Activated naive CD4-positive, alpha-beta T cell treated with anti-CD3 and anti-CD28 coated beads, Interleukin-2, amount 10 ng/mL, durations not matched to agents 7 days and 5 days (primary cell): ENCODE measurements at regions not wholly inside any gene's neighbourhood (a gene's known extent, or its start where the extent isn't known, plus 50 kb on each side); places are given as distances from the start of the nearest gene placed in this dataset.

Source experiments
- CTCF ChIA-PET: fragments of 350-600 bp; sonication (Branson Sonifier 250); formaldehyde crosslinking; loops from one replicate; lab custom pipeline; 2021; ENCODE audit warnings: antibody characterized with exemption; lab: Charles Lee
- DNase-seq: peaks from one replicate; pipeline ENCODE4 v3.0.0-alpha.2; 2020
- H3K27ac Mint-ChIP-seq: one replicate; pipeline ENCODE4 v1.8.0; 2021; ENCODE audit warnings: mild to moderate bottlenecking, moderate library complexity, mixed read lengths
- H3K27me3 Mint-ChIP-seq: one replicate; pipeline ENCODE4 v1.8.0; 2021; ENCODE audit warnings: mild to moderate bottlenecking, mixed read lengths
- H3K36me3 Mint-ChIP-seq: one replicate; pipeline ENCODE4 v1.8.0; 2021; ENCODE audit warnings: mixed read lengths
- H3K4me1 Mint-ChIP-seq: one replicate; pipeline ENCODE4 v1.8.0; 2021; ENCODE audit warnings: mixed read lengths
- H3K4me3 Mint-ChIP-seq: one replicate; pipeline ENCODE4 v1.8.0; 2021; ENCODE audit warnings: mild to moderate bottlenecking, moderate library complexity, mixed read lengths
- H3K9me3 Mint-ChIP-seq: one replicate; pipeline ENCODE4 v1.8.0; 2021; ENCODE audit warnings: mixed read lengths

DNA sequence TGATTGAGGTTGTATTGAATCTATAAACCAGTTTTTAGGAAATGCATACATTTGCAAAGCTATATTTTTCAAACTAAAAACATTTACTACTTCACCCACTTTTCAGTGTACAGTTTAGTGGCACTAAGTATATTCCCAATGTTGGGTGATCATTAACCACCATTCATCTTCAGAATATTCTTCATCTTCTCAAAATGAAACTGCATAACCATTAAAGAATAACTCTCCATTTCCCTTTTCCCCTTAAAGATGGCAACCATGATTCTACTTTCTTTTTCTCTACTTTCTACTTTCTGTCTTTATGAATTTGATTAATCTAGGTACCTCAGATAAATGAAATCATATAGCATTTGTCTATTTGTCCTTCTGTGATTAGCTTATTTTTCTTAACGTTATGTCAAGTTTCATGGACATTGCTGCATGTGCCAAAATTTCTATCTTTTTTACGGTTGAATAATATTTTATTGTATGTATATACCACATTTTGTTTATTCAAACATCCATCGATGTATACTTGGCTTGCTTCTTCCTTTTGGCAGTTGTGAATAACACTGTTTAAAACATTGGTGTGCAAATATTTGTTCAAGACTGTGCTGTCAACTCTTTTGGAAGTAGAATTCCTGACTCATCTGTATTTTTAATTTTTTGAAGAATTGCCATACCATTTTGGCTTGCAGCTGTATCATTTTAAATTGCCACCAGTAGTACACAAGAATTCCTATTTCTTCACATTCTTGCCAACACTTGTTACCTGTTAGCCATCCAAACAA, 104.9 kb downstream of the RPRM start:
- H3K4me3 Mint-ChIP-seq, result no peak overlapping the region
- DNase-seq, result no peak
- H3K4me1 Mint-ChIP-seq, result no peaks in the 10 kb centered on the region
- no peaks in the 10 kb centered on the region for H3K36me3 Mint-ChIP-seq
- peaks cover 3% of the 10 kb centered on the region for H3K9me3 Mint-ChIP-seq
- H3K27ac Mint-ChIP-seq, result no peak overlapping the region
- CTCF ChIA-PET, result no interaction called here
- H3K27me3 Mint-ChIP-seq, result no peaks in the 10 kb centered on the region

DNA sequence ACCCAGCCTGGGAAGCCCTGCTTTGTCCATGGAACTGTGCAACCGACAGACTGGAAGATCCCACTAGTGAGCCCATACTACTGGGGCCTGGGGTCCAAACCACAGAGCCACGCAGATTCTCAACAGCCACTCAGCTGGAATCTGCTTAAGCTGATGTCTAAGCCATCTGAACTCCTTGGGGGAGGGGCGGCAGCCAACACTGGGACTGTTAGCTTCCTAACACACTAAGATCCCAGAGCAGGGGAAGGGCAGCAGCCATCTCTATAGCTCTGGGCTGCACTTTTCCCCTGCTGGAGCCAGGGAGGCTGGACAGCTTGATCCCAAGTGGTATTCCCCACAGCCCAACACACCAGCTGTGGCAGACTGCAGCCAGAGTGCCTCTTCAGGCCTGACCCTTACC, 118.3 kb downstream of the RPRM start:
- Mint-ChIP-seq H3K27ac (no peak overlapping the region), H3K4me1 (no peaks in the 10 kb centered on the region), H3K36me3 (no peaks in the 10 kb centered on the region), H3K4me3 (no peak overlapping the region), H3K9me3 (peaks cover 5% of the 10 kb centered on the region), H3K27me3 (no peaks in the 10 kb centered on the region)
- DNase-seq, result no peak
- CTCF ChIA-PET, result no interaction called here

DNA sequence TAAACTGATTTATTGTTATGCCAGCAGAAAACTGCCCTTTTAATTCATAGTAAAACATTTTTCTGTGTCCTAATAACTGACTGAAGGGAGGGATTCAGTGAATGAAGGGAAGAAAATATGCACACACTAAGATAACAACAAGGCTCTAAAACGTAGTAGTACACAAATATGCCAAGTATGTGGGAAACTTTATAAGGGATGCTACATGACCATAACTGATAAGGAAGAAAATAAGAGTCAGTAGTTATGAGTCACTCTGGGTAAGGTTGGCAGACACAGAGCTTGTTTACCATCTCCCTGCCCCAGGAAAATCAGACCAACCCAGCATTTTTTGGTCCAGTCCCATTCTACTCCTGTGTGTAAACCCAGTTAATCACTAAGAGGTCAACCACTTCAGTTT, 124.2 kb downstream of the RPRM start:
- Mint-ChIP-seq H3K36me3 (no peaks in the 10 kb centered on the region), H3K9me3 (peaks cover 2% of the 10 kb centered on the region), H3K27ac (no peak overlapping the region), H3K4me3 (no peak overlapping the region), H3K4me1 (no peaks in the 10 kb centered on the region), H3K27me3 (no peaks in the 10 kb centered on the region)
- DNase-seq, result no peak
- CTCF ChIA-PET, result no interaction called here

DNA sequence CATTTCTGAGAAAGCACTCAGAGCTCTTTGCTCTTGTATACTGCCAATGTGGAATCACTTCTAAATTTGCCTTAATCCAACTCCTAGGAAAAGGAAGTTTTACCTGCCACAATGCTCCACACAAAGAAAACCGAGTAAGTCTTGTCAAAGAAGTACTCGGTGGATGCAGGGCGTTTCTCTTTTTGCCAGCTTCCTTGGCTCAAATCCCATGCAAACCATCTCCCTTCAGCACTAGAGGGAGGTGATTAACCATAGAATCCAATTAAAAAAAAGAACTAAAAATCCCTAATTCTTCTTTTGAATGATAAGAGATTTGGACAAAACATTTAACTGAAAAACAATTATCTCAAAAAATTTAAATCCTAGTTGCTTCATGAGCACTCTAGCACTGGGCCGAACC, 129.0 kb downstream of the RPRM start:
- Mint-ChIP-seq H3K36me3 (no peaks in the 10 kb centered on the region), H3K27ac (no peak overlapping the region), H3K27me3 (no peaks in the 10 kb centered on the region), H3K4me3 (no peak overlapping the region), H3K4me1 (no peaks in the 10 kb centered on the region), H3K9me3 (peaks cover 2% of the 10 kb centered on the region)
- no peak for DNase-seq
- CTCF ChIA-PET, result interaction anchor here (0.7 kb wide), 1 partner anchor 24 kb away, joined by 3 read pairs; no protein-coding TSS in a partner anchor

DNA sequence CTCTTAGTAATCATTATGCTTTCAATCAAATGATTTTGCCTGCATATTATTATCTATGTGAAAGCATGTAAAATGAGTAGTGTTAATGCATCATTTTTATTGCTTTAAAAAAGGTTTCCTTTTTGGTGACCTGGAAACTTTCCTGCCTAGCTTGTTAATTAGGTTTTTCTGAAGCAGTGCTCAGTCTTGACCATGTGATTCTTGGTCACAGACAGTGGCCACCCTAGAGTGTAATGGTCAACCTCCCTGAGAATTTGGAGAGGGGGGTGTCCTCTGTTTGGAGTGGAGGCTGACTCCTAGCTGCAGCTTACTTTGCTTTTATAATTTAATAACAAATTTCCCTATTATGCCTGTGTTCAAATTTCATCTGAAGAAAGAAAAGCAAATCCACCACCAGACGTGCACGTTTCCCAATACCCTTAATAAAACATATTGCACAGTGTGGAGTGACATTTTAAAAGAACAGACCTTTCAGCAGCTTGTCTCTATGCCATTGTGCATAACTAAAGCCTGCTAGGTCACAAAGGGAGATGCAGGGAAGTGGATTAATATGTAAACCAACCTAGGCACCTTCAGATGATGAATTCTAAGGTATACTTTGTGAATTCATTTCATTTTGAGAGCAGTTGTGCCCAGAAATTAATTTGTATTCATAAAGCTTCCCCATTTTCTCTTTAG, 130.6 kb downstream of the RPRM start:
- no peak for DNase-seq
- Mint-ChIP-seq H3K27me3 (no peaks in the 10 kb centered on the region), H3K36me3 (no peaks in the 10 kb centered on the region), H3K4me3 (no peak overlapping the region), H3K9me3 (peaks cover 2% of the 10 kb centered on the region), H3K4me1 (no peaks in the 10 kb centered on the region), H3K27ac (no peak overlapping the region)
- CTCF ChIA-PET, result interaction anchor here (0.6 kb wide), 1 partner anchor 103 kb away, joined by 3 read pairs; no protein-coding TSS in a partner anchor

DNA sequence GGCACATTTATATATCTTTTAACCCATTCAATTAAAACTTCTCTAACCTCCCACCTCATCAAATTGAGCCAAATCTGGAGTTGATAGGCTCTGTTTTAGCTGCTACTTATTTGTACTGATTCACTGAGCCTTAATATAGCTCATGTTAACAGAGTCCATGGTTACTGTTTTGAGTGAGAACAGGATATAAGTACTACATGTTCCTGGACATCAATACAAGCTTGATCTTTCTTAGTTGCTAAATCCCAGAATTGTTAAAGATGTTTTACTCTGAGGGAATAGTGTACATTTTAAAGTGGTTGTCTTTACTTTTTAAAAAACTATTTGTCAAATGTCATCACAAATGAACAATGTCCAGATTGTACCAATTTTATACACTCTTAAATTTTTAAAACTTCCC, 157.7 kb downstream of the RPRM start:
- no peaks in the 10 kb centered on the region for H3K4me1 Mint-ChIP-seq
- DNase-seq, result no peak
- CTCF ChIA-PET, result no interaction called here
- H3K9me3 Mint-ChIP-seq, result peaks cover 6% of the 10 kb centered on the region
- H3K36me3 Mint-ChIP-seq, result no peaks in the 10 kb centered on the region
- H3K4me3 Mint-ChIP-seq, result no peak overlapping the region
- H3K27me3 Mint-ChIP-seq, result no peaks in the 10 kb centered on the region
- no peak overlapping the region for H3K27ac Mint-ChIP-seq

DNA sequence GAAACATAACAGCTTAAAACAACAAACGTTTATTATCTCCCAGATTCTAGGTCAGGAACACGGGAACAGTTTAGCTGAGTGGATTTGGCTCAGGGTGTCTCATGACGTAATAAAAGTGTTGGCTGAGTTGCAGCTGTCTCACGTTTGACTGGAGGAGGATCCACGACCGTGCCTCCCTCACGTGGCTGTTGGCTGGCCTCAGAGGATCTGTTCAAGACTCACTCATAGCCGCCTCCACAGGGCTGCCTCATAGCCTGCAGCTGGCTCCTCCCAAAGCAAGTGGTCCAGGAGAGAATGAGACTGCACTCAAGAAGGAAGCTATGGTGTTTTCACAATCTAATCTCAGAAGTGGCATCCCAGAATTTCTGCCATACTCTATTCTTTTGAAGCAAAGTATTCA, 167.1 kb downstream of the RPRM start:
- no peak overlapping the region for H3K27ac Mint-ChIP-seq
- no peak for DNase-seq
- H3K9me3 Mint-ChIP-seq, result peaks cover 4% of the 10 kb centered on the region
- no peaks in the 10 kb centered on the region for H3K27me3 Mint-ChIP-seq
- H3K4me3 Mint-ChIP-seq, result no peak overlapping the region
- CTCF ChIA-PET, result no interaction called here
- no peaks in the 10 kb centered on the region for H3K36me3 Mint-ChIP-seq
- no peaks in the 10 kb centered on the region for H3K4me1 Mint-ChIP-seq

DNA sequence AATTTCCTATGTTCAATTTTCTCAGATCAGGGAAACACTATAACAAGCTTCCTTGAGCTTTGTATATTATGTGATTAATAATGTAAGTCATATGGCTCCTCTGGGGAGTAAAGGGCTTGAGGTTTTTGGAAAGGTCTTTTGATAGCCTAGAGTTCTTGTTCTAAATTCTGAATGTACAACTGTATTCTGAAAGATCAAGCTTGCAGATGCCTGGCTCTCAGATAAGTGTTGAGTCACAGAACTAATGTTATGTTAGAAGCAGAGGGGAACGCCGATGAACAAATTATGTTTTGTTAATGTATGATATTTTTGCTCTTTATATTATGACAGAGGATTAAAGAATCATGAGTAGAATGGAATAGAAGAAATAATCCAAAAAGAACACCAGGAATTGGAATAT, 170.1 kb downstream of the RPRM start:
- Mint-ChIP-seq H3K27me3 (no peaks in the 10 kb centered on the region), H3K4me1 (no peaks in the 10 kb centered on the region), H3K4me3 (no peak overlapping the region), H3K36me3 (no peaks in the 10 kb centered on the region), H3K27ac (no peak overlapping the region), H3K9me3 (peaks cover 4% of the 10 kb centered on the region)
- DNase-seq, result no peak
- CTCF ChIA-PET, result no interaction called here

DNA sequence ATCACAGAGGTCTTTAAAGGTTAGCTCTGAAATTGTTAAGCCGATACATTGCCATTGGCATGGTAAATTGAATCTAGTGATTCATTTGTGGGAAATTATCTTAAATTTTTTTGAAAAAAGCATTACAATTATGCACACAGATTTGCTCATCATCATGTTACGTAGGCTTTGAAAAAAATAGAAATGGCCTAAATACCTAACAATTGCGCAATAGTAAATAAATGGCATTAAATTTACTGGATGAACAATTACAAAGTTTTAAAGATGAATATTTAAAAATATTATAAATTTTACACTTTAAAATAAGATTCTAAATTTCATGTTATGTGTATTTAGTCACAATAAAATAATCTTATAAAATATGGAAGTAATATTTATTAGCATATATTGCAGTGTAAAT, 171.3 kb downstream of the RPRM start:
- Mint-ChIP-seq H3K4me3 (no peak overlapping the region), H3K27ac (no peak overlapping the region), H3K36me3 (no peaks in the 10 kb centered on the region), H3K27me3 (no peaks in the 10 kb centered on the region), H3K9me3 (peaks cover 4% of the 10 kb centered on the region), H3K4me1 (no peaks in the 10 kb centered on the region)
- no peak for DNase-seq
- CTCF ChIA-PET, result no interaction called here

DNA sequence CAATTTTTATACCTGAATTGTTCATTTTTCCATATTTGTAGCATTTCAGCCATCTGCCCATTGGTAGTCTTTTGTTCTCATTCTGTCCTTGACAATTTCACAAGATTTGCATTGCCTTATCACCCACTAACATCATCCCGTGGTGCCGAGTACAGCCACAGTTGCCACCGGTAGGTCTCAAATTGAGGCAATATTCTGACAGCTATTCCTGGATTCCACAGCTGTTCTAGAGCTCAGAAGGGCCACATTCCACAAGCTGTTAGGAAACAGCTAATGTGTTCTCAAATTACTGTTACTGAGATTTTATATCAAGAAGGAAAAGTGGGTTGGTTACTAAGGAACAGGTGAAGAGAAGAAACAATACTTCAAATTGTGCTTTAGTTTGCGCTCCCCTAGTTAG, 178.8 kb downstream of the RPRM start:
- Mint-ChIP-seq H3K4me1 (no peaks in the 10 kb centered on the region), H3K27me3 (no peaks in the 10 kb centered on the region), H3K36me3 (no peaks in the 10 kb centered on the region), H3K4me3 (no peak overlapping the region), H3K9me3 (peaks cover 2% of the 10 kb centered on the region), H3K27ac (no peak overlapping the region)
- DNase-seq, result no peak
- CTCF ChIA-PET, result no interaction called here

DNA sequence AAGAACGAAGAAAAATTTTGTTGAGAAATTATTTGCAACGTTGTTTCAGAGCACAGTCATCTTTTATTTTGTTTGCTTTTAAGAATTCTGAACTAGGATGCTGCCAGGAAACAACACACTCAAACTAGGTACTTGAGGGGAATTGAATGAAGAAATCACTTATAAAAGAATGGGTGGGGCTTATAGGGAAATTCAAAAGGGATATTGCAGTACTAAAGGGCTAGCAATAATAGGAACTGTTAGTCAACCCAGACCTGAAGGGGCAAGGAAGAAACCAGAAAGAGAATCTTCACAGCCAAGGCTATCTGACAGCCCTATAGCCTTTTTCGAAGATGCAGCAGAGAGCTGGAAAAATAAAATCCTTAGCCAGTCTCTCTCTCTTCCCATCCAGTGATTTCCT, 179.3 kb downstream of the RPRM start:
- CTCF ChIA-PET, result no interaction called here
- no peak for DNase-seq
- Mint-ChIP-seq H3K36me3 (no peaks in the 10 kb centered on the region), H3K9me3 (peaks cover 2% of the 10 kb centered on the region), H3K4me1 (no peaks in the 10 kb centered on the region), H3K4me3 (no peak overlapping the region), H3K27me3 (no peaks in the 10 kb centered on the region), H3K27ac (no peak overlapping the region)

DNA sequence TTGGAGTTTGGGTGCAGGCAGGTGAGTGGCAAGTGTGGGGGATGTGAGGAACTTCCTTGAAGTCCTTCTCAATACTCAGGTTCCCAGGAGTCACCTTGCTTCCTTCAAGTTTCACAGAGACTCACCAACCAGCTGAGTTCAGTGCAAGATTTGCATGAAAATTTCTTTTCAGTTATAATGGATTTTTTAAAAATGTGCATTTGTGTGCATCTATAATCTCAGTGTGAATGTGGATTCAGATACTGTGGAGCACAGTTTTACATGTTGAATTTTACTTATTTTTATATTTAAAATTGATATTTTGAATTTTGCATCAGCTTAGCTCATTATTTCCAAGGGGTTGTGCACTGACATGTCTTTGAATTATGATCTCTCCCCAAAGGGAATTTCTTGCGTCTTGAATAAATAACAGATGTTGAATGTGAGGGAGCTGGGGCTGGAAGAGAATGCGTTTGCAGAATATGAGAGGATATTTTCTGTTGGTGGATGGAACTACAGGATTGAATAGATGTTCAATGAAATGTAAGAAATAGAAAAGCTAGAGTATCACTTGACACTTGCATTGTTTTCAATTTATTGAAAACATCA, 184.3 kb downstream of the RPRM start:
- Mint-ChIP-seq H3K9me3 (no peaks in the 10 kb centered on the region), H3K27ac (no peak overlapping the region), H3K36me3 (no peaks in the 10 kb centered on the region), H3K27me3 (no peaks in the 10 kb centered on the region), H3K4me1 (no peaks in the 10 kb centered on the region), H3K4me3 (no peak overlapping the region)
- CTCF ChIA-PET, result no interaction called here
- DNase-seq, result no peak

DNA sequence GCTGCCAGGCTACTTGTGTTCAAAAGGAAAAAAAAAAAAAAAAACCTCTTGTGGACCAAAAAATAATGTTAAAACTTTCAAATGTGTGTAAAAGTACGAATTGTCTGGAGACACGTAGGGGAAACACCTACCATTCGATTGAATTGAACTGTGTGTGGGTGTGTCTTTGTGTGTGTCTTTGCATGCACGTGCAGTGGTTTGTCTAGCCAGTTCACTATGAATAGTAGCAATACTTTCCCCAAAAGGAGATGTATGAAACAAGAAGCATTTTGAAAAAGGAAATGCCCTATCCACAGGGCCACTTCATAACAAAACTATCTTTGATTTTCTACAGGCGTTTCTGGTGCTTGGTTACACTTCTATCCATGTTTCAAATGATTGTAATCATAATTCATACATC, 186.8 kb downstream of the RPRM start:
- CTCF ChIA-PET, result no interaction called here

DNA sequence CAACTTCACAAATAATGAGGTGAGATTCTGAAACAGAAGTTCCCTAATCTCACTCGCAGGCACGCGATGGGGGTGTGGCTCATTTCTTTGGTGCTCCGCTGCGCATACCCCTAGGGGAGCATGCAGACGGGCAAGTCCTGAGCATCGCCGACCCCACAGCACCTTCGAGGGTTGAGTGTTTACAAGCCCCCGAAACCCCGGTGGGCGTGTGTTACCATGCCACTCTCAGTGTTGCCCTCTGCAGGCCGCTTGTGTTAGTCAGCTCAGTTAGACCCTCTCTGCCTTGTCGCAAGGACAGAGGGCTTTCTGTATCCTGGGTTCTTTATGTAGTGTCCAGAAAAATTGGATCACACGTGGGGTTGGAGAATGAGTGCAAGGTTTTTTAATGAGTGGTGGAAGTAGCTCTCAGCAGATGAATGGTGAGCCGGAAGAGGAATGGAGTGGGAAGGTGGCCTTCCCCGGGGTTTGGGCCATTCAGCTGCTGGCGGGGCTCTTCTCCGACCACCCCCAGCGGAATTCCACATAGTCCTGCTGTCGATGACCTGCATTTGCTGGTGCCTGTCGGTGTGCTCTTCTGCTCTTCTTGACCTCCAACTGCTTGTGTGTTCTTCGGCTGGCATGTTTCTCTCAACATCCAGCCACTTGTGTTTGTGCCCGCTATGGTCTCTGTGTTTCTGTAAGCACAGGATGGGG, 191.3 kb downstream of the RPRM start:
- Mint-ChIP-seq H3K4me1 (no peaks in the 10 kb centered on the region), H3K9me3 (peaks cover under 1% of the 10 kb centered on the region), H3K27ac (no peak overlapping the region), H3K36me3 (no peaks in the 10 kb centered on the region), H3K27me3 (no peaks in the 10 kb centered on the region), H3K4me3 (no peak overlapping the region)
- DNase-seq, result no peak
- CTCF ChIA-PET, result no interaction called here

More for the DNA sequence above, 186.8 kb downstream of the RPRM start:
- Mint-ChIP-seq H3K9me3 (no peaks in the 10 kb centered on the region), H3K4me3 (no peak overlapping the region), H3K27me3 (no peaks in the 10 kb centered on the region), H3K4me1 (no peaks in the 10 kb centered on the region), H3K27ac (no peak overlapping the region), H3K36me3 (no peaks in the 10 kb centered on the region)
- DNase-seq, result no peak
